ENCODE measurements at regions not wholly inside any gene's neighbourhood (a gene's known extent, or its start where the extent isn't known, plus 50 kb on each side); places are given as distances from the start of the nearest gene placed in this dataset.

- no peak for DNase-seq
Observed at GRCh38 chr22:47230251-47230650, 467.8 kb downstream of the TBC1D22A start.

- no peak for DNase-seq
Observed at GRCh38 chr22:47228767-47229166, 466.3 kb downstream of the TBC1D22A start.

DNA sequence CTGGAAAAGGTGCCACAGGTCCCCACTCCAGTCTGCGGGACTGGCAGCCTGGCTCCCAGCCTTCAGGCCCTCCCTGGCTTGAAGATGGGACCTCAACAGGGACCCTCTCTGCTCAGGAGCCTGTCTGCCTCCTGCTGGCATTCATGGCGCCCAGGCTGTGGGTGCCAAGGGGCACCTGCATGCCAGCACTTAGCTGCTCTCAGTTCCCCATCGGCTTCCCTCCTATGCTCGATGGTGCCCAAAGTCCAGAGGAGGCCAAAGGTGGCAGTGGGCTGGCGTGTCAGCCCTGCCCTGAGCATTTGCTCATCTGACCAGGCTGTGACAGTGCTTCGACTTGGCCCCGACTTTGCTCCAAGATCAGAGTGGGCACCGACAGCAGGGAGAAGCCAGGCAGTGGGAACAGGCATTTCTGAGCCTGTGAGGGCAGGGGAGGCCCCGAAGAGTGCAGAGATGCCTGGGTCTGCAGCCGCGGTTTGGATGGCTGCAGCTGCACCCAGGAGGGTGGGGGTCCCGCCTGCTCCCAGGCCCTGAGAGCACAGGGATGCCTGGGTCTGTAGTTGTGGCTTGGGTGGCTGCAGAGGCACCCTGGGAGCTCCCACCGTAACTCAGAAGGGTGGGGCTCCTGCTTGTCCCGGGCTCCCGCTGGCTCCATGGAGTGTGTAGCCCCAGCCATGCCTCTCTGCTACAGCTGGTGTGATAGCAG is 463.6 kb downstream of the TBC1D22A start:
- DNase-seq: no peak

DNA sequence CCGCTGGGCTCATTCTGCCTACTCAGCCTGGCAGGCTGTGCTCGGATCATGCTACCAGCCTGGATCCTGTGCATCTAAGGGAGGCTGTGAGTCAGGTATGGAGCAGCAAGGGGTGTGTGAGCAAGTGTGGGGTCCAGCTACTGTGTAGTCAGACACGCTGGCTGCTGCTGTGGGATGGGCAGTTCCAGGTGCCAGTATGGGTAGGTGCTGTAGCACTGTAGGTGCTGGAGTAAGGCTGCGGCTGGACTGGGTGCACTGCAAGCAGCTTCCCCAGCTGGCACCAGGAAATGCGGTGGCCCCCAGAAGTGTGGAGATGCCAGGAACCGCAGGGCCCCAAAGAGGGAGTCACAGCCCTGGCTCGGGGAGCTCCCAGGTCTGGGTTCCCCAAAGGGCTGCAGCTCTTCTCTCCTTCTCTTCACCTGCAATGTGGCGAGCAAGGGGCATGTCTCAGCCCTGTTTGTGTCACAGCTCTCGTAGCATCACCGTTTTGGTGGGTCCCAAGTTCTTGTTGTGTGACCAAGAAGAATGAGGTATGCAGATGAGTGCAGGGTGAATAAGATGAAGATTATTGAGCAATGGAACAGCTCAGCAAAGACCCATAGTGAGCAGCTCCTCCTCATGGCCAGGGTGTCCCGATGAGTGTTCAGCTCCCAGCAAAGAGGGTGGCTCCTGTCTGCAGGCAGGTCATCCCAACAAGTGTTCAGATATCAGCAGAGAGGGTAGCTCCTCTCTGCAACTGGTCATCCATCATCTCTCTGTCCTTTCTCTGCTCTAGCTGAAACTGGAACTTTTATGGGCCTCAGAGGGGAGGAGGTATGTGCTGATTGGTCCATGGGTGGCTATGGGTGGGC is 462.9 kb downstream of the TBC1D22A start:
- no peak for DNase-seq
